Adrenal gland (tissue), 9 donors: ENCODE measurements at regions not wholly inside any gene's neighbourhood (a gene's known extent, or its start where the extent isn't known, plus 50 kb on each side); places are given as distances from the start of the nearest gene placed in this dataset.

Source experiments
- DNase-seq, 7 donors: peaks; one replicate each; pipeline ENCODE4 v3.0.0-alpha.2; 2019 to 2020
- H3K27ac ChIP-seq, 5 donors: fragments of 200-600 bp; sonication (generic) in 4 of 5; 1 replicate in 3 of 5; 2 replicates in 2 of 5; pipeline versions ENCODE4 v1.5.1 to v1.8.0; 2016 to 2020; ENCODE audit warnings: mild to moderate bottlenecking in 1 of 5
- H3K27me3 ChIP-seq: fragments of 200-600 bp; 2 replicates; pipeline ENCODE4 v1.8.0; 2021
- H3K36me3 ChIP-seq, 2 donors: fragments of 200-600 bp; replicated peaks in 1 of 2; 1 replicate in 1 of 2; 2 replicates in 1 of 2; pipeline versions ENCODE4 v1.5.1 to v1.8.0; 2018 to 2022
- H3K4me1 ChIP-seq, 2 donors: fragments of 200-600 bp; replicated peaks in 1 of 2; 1 replicate in 1 of 2; 2 replicates in 1 of 2; pipeline versions ENCODE4 v1.5.1 to v1.8.0; 2018 to 2021
- H3K4me3 ChIP-seq, 4 donors: fragments of 200-600 bp; sonication (generic) in 3 of 4; one replicate each; pipeline ENCODE4 v1.5.1; 2016 to 2018
- H3K9me3 ChIP-seq, 3 donors: fragments of 200-600 bp; sonication (generic) in 1 of 3; replicated peaks in 1 of 3; 1 replicate in 2 of 3; 2 replicates in 1 of 3; pipeline versions ENCODE4 v1.5.1 to v1.8.0; 2016 to 2021
- POLR2A ChIP-seq, 2 donors: fragments of 450-650 bp; IDR thresholded peaks; one replicate each; pipeline ENCODE4 v1.6.1; 2017; ENCODE audit warnings: antibody characterized with exemption in 2 of 2, mild to moderate bottlenecking in 2 of 2, moderate library complexity in 1 of 2
- WGBS, 4 donors: extraction: QIAGEN DNeasy Blood & Tissue Kit in 2 of 4; methylation state at CpG; one replicate each; pipeline versions ENCODE4 v1.1.5 to v1.1.7; 2013 to 2017; 5-methylcytosine and 5-hydroxymethylcytosine counted together
- intact Hi-C, 2 donors: fragments of 100-400 bp; cut with DNase I; formaldehyde crosslinking; loops; one replicate each; pipeline versions ENCODE4 v1.14.1 to v1.15.0; 2022 to 2023
- TF ChIP-seq, protein P1 (sequence below), 6 experiments: fragments of 450-650 bp in 4 of 6; fragments of 200-600 bp in 2 of 6; sonication (generic) in 1 of 6; IDR thresholded peaks; 1 replicate in 5 of 6; 2 replicates in 1 of 6; pipeline versions ENCODE4 v1.5.1 to v1.8.0; 2016 to 2021; ENCODE audit warnings: antibody characterized with exemption in 6 of 6, mild to moderate bottlenecking in 2 of 6, moderate library complexity in 1 of 6
- donor health status: healthy with polysubstance abuse.
- donor health status: Bipolar disorder and iron deficiency.
- donor health status: DM: yes; HTN: yes; CAD: no.
- donor health status: DM: no; HTN: no; CAD: no.
- donor health status: DM: no; HTN: no; CAD: no.

- Histone ChIP-seq H3K9me3 (no peaks in the 10 kb centered on the region), H3K4me1 (no peaks in the 10 kb centered on the region), H3K36me3 (no peaks in the 10 kb centered on the region), H3K27ac (no peak overlapping the region), H3K27me3 (no peaks in the 10 kb centered on the region), H3K4me3 (no peak overlapping the region)
- intact Hi-C loops, result no loop called here
- TF ChIP-seq, protein P1, sequence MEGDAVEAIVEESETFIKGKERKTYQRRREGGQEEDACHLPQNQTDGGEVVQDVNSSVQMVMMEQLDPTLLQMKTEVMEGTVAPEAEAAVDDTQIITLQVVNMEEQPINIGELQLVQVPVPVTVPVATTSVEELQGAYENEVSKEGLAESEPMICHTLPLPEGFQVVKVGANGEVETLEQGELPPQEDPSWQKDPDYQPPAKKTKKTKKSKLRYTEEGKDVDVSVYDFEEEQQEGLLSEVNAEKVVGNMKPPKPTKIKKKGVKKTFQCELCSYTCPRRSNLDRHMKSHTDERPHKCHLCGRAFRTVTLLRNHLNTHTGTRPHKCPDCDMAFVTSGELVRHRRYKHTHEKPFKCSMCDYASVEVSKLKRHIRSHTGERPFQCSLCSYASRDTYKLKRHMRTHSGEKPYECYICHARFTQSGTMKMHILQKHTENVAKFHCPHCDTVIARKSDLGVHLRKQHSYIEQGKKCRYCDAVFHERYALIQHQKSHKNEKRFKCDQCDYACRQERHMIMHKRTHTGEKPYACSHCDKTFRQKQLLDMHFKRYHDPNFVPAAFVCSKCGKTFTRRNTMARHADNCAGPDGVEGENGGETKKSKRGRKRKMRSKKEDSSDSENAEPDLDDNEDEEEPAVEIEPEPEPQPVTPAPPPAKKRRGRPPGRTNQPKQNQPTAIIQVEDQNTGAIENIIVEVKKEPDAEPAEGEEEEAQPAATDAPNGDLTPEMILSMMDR (IDR thresholded peaks at IDR 0.05), result no peak
- TF ChIP-seq POLR2A (IDR thresholded peaks at IDR 0.05), result no peak
- WGBS, 4 donors, result 69 to 97% (median 79%) methylated on average over 1 of the region's 1 CpG
- DNase-seq, result no peak
These were observed 1624.2 kb downstream of the SUCLG1 start for GRCh38 chr2:82834893-82835292.

GRCh38 chr2:82827426-82827825 is 1631.7 kb downstream of the SUCLG1 start:
- no peak for TF ChIP-seq POLR2A (IDR thresholded peaks at IDR 0.05)
- TF ChIP-seq, protein P1 (IDR thresholded peaks at IDR 0.05), result no peak
- Histone ChIP-seq H3K4me1 (no peaks in the 10 kb centered on the region), H3K4me3 (no peak overlapping the region), H3K27ac (no peak overlapping the region), H3K27me3 (no peaks in the 10 kb centered on the region), H3K36me3 (no peaks in the 10 kb centered on the region), H3K9me3 (peaks cover 0 to 5% (median 0%) of the 10 kb centered on the region in 3 donors)
- WGBS, 4 donors, result 79 to 91% (median 85%) methylated on average over 2 of the region's 2 CpGs
- intact Hi-C loops, result no loop called here
- no peak for DNase-seq

GRCh38 chr2:82826437-82826836 is 1632.6 kb downstream of the SUCLG1 start:
- DNase-seq, result no peak
- Histone ChIP-seq H3K27me3 (no peaks in the 10 kb centered on the region), H3K4me3 (no peak overlapping the region), H3K27ac (no peak overlapping the region), H3K36me3 (no peaks in the 10 kb centered on the region), H3K9me3 (peaks cover 0 to 5% (median 0%) of the 10 kb centered on the region in 3 donors), H3K4me1 (no peaks in the 10 kb centered on the region)
- intact Hi-C loops, result no loop called here
- WGBS, 4 donors, result 75 to 77% (median 75%) methylated on average over 2 of the region's 2 CpGs
- no peak for TF ChIP-seq POLR2A (IDR thresholded peaks at IDR 0.05)
- TF ChIP-seq, protein P1 (IDR thresholded peaks at IDR 0.05), result no peak

DNA sequence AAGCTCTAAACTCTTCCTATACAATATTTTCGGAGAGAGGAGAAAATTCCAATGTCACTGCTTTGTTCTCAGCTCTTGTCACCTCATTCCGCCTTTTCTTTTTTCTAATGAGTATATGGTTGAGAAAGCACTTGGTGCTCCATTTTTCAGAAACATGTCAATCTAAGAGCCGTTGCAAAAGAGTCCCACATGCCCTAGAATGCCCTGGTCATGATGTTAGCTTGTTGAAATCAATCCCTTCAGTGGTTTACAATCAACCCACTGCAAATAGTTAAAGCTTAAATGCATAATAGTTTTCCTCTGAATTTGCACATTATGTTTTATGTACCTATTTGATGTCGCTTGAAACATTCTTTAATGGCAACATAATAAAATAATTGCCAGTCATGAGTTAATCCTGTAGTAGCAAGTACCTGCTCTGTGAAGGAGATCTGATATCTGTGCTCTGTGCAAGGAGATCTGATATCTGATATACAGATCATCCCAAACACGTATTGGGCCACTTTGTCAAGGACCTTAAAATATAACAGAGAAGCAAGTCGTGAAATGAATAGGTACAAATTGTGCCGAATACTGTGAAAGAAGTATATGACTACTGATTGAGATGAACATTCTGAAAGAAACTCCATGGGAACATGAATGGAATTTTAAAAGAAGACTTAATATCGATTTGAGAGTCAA is 1633.5 kb downstream of the SUCLG1 start:
- intact Hi-C loops, result no loop called here
- TF ChIP-seq POLR2A (IDR thresholded peaks at IDR 0.05), result no peak
- TF ChIP-seq, protein P1 (IDR thresholded peaks at IDR 0.05), result no peak
- WGBS, 4 donors, result 72 to 88% (median 78%) methylated on average over 8 of the region's 8 CpGs

More for the DNA sequence above, 1633.5 kb downstream of the SUCLG1 start:
- Histone ChIP-seq H3K9me3 (peaks cover 0 to 5% (median 0%) of the 10 kb centered on the region in 3 donors), H3K36me3 (no peaks in the 10 kb centered on the region), H3K4me3 (no peak overlapping the region), H3K4me1 (no peaks in the 10 kb centered on the region), H3K27ac (no peak overlapping the region), H3K27me3 (no peaks in the 10 kb centered on the region)
- no peak for DNase-seq
